Vagina (tissue), 2 donors: ENCODE measurements at regions not wholly inside any gene's neighbourhood (a gene's known extent, or its start where the extent isn't known, plus 50 kb on each side); places are given as distances from the start of the nearest gene placed in this dataset.
"Not testable (repeated sequence)": the region's sequence is repeated elsewhere in the genome, so short reads cannot be mapped to it uniquely, and the experiment has no call there.

Experiments
- DNase-seq, 2 donors: peaks; one replicate each; pipeline ENCODE4 v3.0.0-alpha.2; 2017; ENCODE audit errors: extremely low spot score in 2 of 2
- H3K27ac ChIP-seq: fragments of 200-600 bp; sonication (generic); one replicate; pipeline ENCODE4 v1.5.1; 2019
- H3K27me3 ChIP-seq: fragments of 200-600 bp; sonication (generic); one replicate; pipeline ENCODE4 v1.5.1; 2019
- H3K36me3 ChIP-seq, 2 donors: fragments of 200-600 bp; sonication (generic); one replicate each; pipeline ENCODE4 v1.5.1; 2017 to 2019
- H3K4me1 ChIP-seq: fragments of 200-600 bp; sonication (generic); one replicate; pipeline ENCODE4 v1.5.1; 2019
- H3K4me3 ChIP-seq, 2 donors: fragments of 200-600 bp; sonication (generic); 1 replicate in 1 of 2; 2 replicates in 1 of 2; pipeline ENCODE4 v1.5.1; 2016 to 2019
- H3K9me3 ChIP-seq: fragments of 200-600 bp; sonication (generic); one replicate; pipeline ENCODE4 v1.5.1; 2019
- POLR2A ChIP-seq, 2 donors: fragments of 450-650 bp; IDR thresholded peaks; one replicate each; pipeline ENCODE4 v1.6.1; 2017; ENCODE audit warnings: antibody characterized with exemption in 2 of 2, mild to moderate bottlenecking in 2 of 2, moderate library complexity in 2 of 2
- POLR2AphosphoS5 ChIP-seq, 2 donors: sonication (generic); formaldehyde crosslinking; IDR thresholded peaks; one replicate each; pipeline ENCODE4 v1.9.0; 2017; ENCODE audit warnings: antibody characterized with exemption in 2 of 2, mild to moderate bottlenecking in 2 of 2, low read depth in 1 of 2; ENCODE audit not compliant: insufficient read depth in 1 of 2
- intact Hi-C: fragments of 100-400 bp; cut with DNase I; formaldehyde crosslinking; loops from one replicate; pipeline ENCODE4 v1.15.1; 2023
- TF ChIP-seq, protein P1 (sequence below), 3 experiments: fragments of 450-650 bp in 2 of 3; fragments of 200-600 bp in 1 of 3; sonication (generic) in 1 of 3; IDR thresholded peaks; one replicate each; pipeline ENCODE4 v1.5.1; 2017 to 2019; ENCODE audit warnings: antibody characterized with exemption in 3 of 3, mild to moderate bottlenecking in 2 of 3, moderate library complexity in 2 of 3

DNA sequence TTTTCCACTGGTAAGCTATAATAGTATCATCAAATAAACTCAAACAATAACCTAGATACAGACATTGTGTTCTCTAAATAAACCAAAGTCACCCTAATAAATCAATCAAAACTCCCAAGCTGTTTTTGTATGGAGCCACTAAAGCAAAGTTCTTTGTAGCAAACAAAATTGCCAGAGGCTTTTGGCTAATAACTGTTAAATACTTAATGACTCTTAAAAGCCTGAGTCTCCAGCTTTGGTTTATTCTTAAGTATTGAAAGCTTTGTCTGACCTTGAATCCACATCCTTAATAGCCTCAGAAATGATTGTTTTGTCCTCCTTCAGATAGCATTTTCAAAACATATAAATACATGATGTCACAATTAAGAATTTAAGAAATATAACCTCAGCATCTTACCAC is 725.3 kb downstream of the SI start:
- no peak for DNase-seq

GRCh38 chr3:164351131-164351530 is 727.2 kb downstream of the SI start:
- TF ChIP-seq, protein P1, sequence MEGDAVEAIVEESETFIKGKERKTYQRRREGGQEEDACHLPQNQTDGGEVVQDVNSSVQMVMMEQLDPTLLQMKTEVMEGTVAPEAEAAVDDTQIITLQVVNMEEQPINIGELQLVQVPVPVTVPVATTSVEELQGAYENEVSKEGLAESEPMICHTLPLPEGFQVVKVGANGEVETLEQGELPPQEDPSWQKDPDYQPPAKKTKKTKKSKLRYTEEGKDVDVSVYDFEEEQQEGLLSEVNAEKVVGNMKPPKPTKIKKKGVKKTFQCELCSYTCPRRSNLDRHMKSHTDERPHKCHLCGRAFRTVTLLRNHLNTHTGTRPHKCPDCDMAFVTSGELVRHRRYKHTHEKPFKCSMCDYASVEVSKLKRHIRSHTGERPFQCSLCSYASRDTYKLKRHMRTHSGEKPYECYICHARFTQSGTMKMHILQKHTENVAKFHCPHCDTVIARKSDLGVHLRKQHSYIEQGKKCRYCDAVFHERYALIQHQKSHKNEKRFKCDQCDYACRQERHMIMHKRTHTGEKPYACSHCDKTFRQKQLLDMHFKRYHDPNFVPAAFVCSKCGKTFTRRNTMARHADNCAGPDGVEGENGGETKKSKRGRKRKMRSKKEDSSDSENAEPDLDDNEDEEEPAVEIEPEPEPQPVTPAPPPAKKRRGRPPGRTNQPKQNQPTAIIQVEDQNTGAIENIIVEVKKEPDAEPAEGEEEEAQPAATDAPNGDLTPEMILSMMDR (IDR thresholded peaks at IDR 0.05), result no peak
- TF ChIP-seq POLR2A (IDR thresholded peaks at IDR 0.05), result no peak
- TF ChIP-seq POLR2AphosphoS5 (IDR thresholded peaks at IDR 0.05; ENCODE audit: insufficient read depth in 1 of 2, low read depth in 1 of 2), result no peak
- DNase-seq, result no peak
- Histone ChIP-seq H3K27me3 (no peaks in the 10 kb centered on the region), H3K36me3 (no peaks in the 10 kb centered on the region), H3K4me1 (no peaks in the 10 kb centered on the region), H3K9me3 (no peaks in the 10 kb centered on the region), H3K27ac (no peak overlapping the region), H3K4me3 (no peak overlapping the region)
- intact Hi-C loops, result no loop called here

More for the DNA sequence above, 725.3 kb downstream of the SI start:
- H3K9me3 ChIP-seq, result no peaks in the 10 kb centered on the region
- H3K27ac ChIP-seq, result no peak overlapping the region
- intact Hi-C loops, result no loop called here
- H3K4me1 ChIP-seq, result no peaks in the 10 kb centered on the region
- no peaks in the 10 kb centered on the region for H3K36me3 ChIP-seq
- TF ChIP-seq POLR2AphosphoS5 (IDR thresholded peaks at IDR 0.05; ENCODE audit: insufficient read depth in 1 of 2, low read depth in 1 of 2) (no peak), POLR2A (IDR thresholded peaks at IDR 0.05) (no peak)
- TF ChIP-seq, protein P1 (IDR thresholded peaks at IDR 0.05), result no peak
- no peak overlapping the region for H3K4me3 ChIP-seq
- no peaks in the 10 kb centered on the region for H3K27me3 ChIP-seq

- H3K4me1 ChIP-seq, DNase-seq, H3K4me3 ChIP-seq, intact Hi-C loops, H3K27me3 ChIP-seq, H3K9me3 ChIP-seq, H3K36me3 ChIP-seq, H3K27ac ChIP-seq: not testable (repeated sequence)
Observed at GRCh38 chr3:164342206-164342605, 736.1 kb downstream of the SI start.

- Histone ChIP-seq H3K27me3 (no peaks in the 10 kb centered on the region), H3K4me3 (no peak overlapping the region), H3K9me3 (no peaks in the 10 kb centered on the region), H3K4me1 (no peaks in the 10 kb centered on the region), H3K36me3 (no peaks in the 10 kb centered on the region), H3K27ac (no peak overlapping the region)
- intact Hi-C loops, result no loop called here
- no peak for DNase-seq
- TF ChIP-seq POLR2AphosphoS5 (IDR thresholded peaks at IDR 0.05; ENCODE audit: insufficient read depth in 1 of 2, low read depth in 1 of 2) (no peak), POLR2A (IDR thresholded peaks at IDR 0.05) (no peak)
- TF ChIP-seq, protein P1 (IDR thresholded peaks at IDR 0.05), result no peak
Observed at GRCh38 chr3:164341086-164341485, 737.2 kb downstream of the SI start.

GRCh38 chr3:164340273-164340672 is 738.0 kb downstream of the SI start:
- no peaks in the 10 kb centered on the region for H3K9me3 ChIP-seq
- intact Hi-C loops, result no loop called here
- no peaks in the 10 kb centered on the region for H3K27me3 ChIP-seq
- no peak for DNase-seq
- H3K4me3 ChIP-seq, result no peak overlapping the region
- H3K36me3 ChIP-seq, result no peaks in the 10 kb centered on the region
- H3K4me1 ChIP-seq, result no peaks in the 10 kb centered on the region
- H3K27ac ChIP-seq, result no peak overlapping the region
- TF ChIP-seq, protein P1 (IDR thresholded peaks at IDR 0.05), result no peak
- no peak for TF ChIP-seq POLR2AphosphoS5 (IDR thresholded peaks at IDR 0.05; ENCODE audit: insufficient read depth in 1 of 2, low read depth in 1 of 2)
- TF ChIP-seq POLR2A (IDR thresholded peaks at IDR 0.05), result no peak
